Breast epithelium (tissue), 4 donors: ENCODE measurements at regions not wholly inside any gene's neighbourhood (a gene's known extent, or its start where the extent isn't known, plus 50 kb on each side); places are given as distances from the start of the nearest gene placed in this dataset.

Experiments used
- DNase-seq, 2 donors: peaks; one replicate each; pipeline ENCODE4 v3.0.0-alpha.2; 2019; ENCODE audit warnings: low spot score in 2 of 2
- H3K27ac ChIP-seq, 2 donors: fragments of 200-600 bp; sonication (generic) in 1 of 2; one replicate each; pipeline ENCODE4 v1.5.1; 2016 to 2019; ENCODE audit warnings: mild to moderate bottlenecking in 1 of 2
- H3K27me3 ChIP-seq, 2 donors: fragments of 200-600 bp; sonication (generic) in 1 of 2; one replicate each; pipeline versions ENCODE4 v1.5.1 to v1.6.0; 2017 to 2019; ENCODE audit warnings: control low read depth in 1 of 2, mild to moderate bottlenecking in 1 of 2
- H3K36me3 ChIP-seq: fragments of 200-600 bp; one replicate; pipeline ENCODE4 v1.5.1; 2019
- H3K4me1 ChIP-seq, 2 donors: fragments of 200-600 bp; sonication (generic); one replicate each; pipeline ENCODE4 v1.5.1; 2016 to 2019; ENCODE audit warnings: control low read depth in 1 of 2
- H3K4me3 ChIP-seq, 3 donors: fragments of 200-600 bp; sonication (generic); 1 replicate in 2 of 3; 2 replicates in 1 of 3; pipeline ENCODE4 v1.5.1; 2016 to 2019; ENCODE audit warnings: mild to moderate bottlenecking in 3 of 3, moderate library complexity in 2 of 3
- H3K9me3 ChIP-seq, 2 donors: fragments of 200-600 bp; sonication (generic) in 1 of 2; one replicate each; pipeline ENCODE4 v1.5.1; 2016 to 2019; ENCODE audit warnings: control low read depth in 1 of 2
- POLR2A ChIP-seq: fragments of 450-650 bp; IDR thresholded peaks from one replicate; pipeline ENCODE4 v1.6.1; 2016; ENCODE audit warnings: antibody characterized with exemption, mild to moderate bottlenecking, moderate library complexity
- POLR2AphosphoS5 ChIP-seq, 3 donors: sonication (generic); formaldehyde crosslinking; IDR thresholded peaks; one replicate each; pipeline ENCODE4 v1.6.1; 2017; ENCODE audit warnings: antibody characterized with exemption in 3 of 3
- intact Hi-C: fragments of 100-400 bp; cut with DNase I; formaldehyde crosslinking; loops from one replicate; pipeline ENCODE4 v1.15.1; 2023; ENCODE audit warnings: low total_unique reads
- TF ChIP-seq, protein P1 (sequence below), 3 donors: fragments of 450-650 bp; IDR thresholded peaks; one replicate each; pipeline ENCODE4 v1.5.1; 2016 to 2017; ENCODE audit warnings: antibody characterized with exemption in 3 of 3, mild to moderate bottlenecking in 3 of 3, moderate library complexity in 3 of 3

DNA sequence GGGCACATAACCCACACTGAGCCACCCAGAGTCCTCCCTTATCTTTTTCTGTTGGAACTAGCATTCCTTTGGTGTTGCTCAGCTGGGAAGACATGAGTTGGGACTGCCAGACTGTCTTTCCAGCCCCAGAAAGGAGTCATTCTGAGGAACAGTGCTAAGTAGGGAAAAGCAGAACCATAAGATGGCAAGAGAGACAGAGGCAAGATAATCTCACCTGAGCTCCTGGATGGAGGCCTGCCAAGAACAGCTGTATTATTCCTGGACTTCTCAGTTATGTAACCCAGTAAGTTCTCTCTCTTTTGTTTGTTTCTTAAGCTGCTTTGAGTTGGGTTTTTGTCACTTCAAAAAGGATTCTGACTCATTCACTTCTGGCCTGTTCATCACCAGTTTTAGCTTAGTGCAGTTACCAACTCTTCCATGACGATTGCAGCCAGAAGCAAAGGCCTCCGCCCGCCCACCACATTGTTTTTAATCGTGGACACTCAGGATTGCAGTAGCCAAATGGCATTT lies 134.4 kb downstream of the OMA1 start:
- no peak for DNase-seq
- Histone ChIP-seq H3K27me3 (no peaks in the 10 kb centered on the region), H3K27ac (no peak overlapping the region), H3K4me3 (no peak overlapping the region), H3K9me3 (no peaks in the 10 kb centered on the region), H3K4me1 (no peaks in the 10 kb centered on the region), H3K36me3 (no peaks in the 10 kb centered on the region)
- intact Hi-C loops: no loop called here
- TF ChIP-seq POLR2A (no peak), POLR2AphosphoS5 (IDR thresholded peaks at IDR 0.05) (no peak)
- TF ChIP-seq, protein P1, sequence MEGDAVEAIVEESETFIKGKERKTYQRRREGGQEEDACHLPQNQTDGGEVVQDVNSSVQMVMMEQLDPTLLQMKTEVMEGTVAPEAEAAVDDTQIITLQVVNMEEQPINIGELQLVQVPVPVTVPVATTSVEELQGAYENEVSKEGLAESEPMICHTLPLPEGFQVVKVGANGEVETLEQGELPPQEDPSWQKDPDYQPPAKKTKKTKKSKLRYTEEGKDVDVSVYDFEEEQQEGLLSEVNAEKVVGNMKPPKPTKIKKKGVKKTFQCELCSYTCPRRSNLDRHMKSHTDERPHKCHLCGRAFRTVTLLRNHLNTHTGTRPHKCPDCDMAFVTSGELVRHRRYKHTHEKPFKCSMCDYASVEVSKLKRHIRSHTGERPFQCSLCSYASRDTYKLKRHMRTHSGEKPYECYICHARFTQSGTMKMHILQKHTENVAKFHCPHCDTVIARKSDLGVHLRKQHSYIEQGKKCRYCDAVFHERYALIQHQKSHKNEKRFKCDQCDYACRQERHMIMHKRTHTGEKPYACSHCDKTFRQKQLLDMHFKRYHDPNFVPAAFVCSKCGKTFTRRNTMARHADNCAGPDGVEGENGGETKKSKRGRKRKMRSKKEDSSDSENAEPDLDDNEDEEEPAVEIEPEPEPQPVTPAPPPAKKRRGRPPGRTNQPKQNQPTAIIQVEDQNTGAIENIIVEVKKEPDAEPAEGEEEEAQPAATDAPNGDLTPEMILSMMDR (IDR thresholded peaks at IDR 0.05): no peak

DNA sequence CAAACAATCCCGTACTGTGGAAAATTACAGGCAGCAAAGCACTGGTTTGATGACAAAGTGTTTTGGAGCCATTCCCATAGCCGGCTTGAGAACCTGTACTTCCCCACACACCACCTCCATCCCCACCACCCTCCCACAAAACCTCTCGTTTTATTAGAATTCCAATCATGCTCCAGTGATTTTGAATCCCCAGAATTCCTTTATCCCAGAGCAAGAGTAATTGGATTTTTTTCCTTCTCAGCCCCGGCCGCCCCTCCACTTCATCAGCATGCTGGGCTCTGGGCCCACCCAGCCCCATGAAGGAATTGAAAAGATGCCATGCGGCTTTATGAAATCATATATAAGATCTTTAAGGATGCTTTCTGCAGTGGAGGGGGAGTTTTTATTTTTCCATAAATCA lies 136.6 kb downstream of the OMA1 start:
- Histone ChIP-seq H3K9me3 (no peaks in the 10 kb centered on the region), H3K27ac (no peak overlapping the region), H3K36me3 (no peaks in the 10 kb centered on the region), H3K4me3 (no peak overlapping the region), H3K4me1 (no peaks in the 10 kb centered on the region), H3K27me3 (no peaks in the 10 kb centered on the region)
- no peak for TF ChIP-seq POLR2A
- TF ChIP-seq, protein P1 (IDR thresholded peaks at IDR 0.05): no peak
- TF ChIP-seq POLR2AphosphoS5 (IDR thresholded peaks at IDR 0.05): no peak
- no peak for DNase-seq
- intact Hi-C loops: no loop called here

DNA sequence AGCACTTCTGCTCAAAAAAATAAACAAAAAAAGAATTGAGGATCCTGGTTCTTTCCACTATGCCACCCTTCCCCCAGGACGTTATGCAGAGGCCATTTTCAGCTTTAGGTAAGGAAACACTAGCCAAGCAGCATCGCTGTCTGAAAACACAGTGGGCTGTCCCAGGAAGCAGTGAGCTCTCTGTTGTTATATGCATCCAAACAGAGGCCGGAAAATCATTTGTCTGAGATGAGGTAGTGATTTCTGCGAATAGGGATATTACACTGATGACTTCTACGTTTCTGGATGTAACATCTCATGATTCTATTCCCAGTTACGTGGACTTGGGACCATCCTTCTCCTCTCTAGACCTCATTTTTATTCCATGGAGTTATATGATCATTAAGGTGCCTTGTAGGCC lies 137.2 kb downstream of the OMA1 start:
- intact Hi-C loops: no loop called here
- Histone ChIP-seq H3K27me3 (no peaks in the 10 kb centered on the region), H3K4me3 (no peak overlapping the region), H3K27ac (no peak overlapping the region), H3K9me3 (no peaks in the 10 kb centered on the region), H3K36me3 (no peaks in the 10 kb centered on the region), H3K4me1 (no peaks in the 10 kb centered on the region)
- TF ChIP-seq, protein P1 (IDR thresholded peaks at IDR 0.05): no peak
- TF ChIP-seq POLR2AphosphoS5 (IDR thresholded peaks at IDR 0.05) (no peak), POLR2A (no peak)
- DNase-seq: no peak

DNA sequence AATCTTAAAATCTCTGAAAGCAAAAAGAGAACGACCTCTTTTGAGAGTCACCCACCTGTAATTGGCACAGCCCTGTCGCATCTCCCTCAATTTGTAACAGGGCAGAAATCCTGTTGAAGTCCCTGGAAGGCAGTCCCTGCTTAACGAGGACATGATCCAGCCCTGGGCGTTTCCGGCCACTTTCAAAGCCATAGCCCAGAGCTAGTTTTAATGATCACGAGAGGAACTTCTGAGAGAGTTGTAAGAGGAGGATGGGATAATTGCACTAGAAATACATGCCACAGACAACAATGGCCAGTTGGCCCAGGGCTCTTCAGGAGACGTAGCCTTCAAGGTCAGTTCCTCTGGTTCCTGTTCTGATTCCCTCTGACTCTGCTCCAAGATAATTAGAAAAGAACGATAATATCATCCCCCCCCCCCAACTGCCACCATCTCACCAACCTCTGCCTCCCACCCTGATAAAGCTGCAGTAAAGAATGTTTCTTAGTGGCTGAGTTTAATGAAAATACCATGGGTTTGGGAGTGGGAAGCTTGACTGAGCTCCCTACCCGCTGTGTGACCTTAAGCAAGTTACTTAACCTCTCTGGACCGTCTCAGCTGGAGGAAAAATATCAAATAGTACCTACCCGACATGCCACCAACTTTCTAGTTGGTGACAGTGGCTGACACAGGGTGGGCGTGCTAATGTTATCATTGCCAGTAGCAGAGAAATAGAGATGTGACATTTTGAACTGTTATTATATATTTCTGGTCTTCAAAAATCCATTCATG lies 140.0 kb downstream of the OMA1 start:
- no peak overlapping the region for H3K27ac ChIP-seq
- H3K4me1 ChIP-seq: no peaks in the 10 kb centered on the region
- H3K27me3 ChIP-seq: no peaks in the 10 kb centered on the region
- TF ChIP-seq, protein P1 (IDR thresholded peaks at IDR 0.05): no peak
- TF ChIP-seq POLR2AphosphoS5 (IDR thresholded peaks at IDR 0.05): no peak
- no peak for TF ChIP-seq POLR2A
- H3K4me3 ChIP-seq: no peak overlapping the region
- no peaks in the 10 kb centered on the region for H3K9me3 ChIP-seq
- no peak for DNase-seq
- no peaks in the 10 kb centered on the region for H3K36me3 ChIP-seq
- intact Hi-C loops: no loop called here

DNA sequence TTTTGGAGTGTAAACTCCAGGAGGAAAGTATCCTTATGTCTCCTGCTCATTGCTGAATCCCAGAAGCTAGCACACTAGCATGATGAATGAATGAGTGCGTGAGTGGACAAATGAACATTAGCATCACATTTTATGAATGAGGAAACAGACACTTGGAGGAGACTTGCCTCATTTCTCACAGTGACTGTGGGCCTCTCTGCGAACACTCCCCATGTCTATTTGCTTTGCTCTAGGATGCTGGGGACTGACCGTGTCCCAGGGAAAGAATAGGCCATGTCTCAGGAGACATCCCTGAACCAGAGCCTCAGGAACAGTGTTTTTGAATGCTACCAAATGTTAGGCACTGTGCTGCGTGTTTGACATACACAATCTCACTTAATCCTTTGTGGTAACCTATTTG lies 140.9 kb downstream of the OMA1 start:
- no peak for DNase-seq
- Histone ChIP-seq H3K27me3 (no peaks in the 10 kb centered on the region), H3K4me3 (no peak overlapping the region), H3K27ac (no peak overlapping the region), H3K9me3 (no peaks in the 10 kb centered on the region), H3K36me3 (no peaks in the 10 kb centered on the region), H3K4me1 (no peaks in the 10 kb centered on the region)
- TF ChIP-seq, protein P1 (IDR thresholded peaks at IDR 0.05): no peak
- TF ChIP-seq POLR2AphosphoS5 (IDR thresholded peaks at IDR 0.05) (no peak), POLR2A (no peak)
- intact Hi-C loops: no loop called here
